Activated naive CD4-positive, alpha-beta T cell treated with anti-CD3 and anti-CD28 coated beads, Interleukin-2, amount 50 U/mL, for 16 hours (primary cell): ENCODE measurements at regions not wholly inside any gene's neighbourhood (a gene's known extent, or its start where the extent isn't known, plus 50 kb on each side); places are given as distances from the start of the nearest gene placed in this dataset.
"Not testable (repeated sequence)": the region's sequence is repeated elsewhere in the genome, so short reads cannot be mapped to it uniquely, and the experiment has no call there.

Source experiments
- DNase-seq: peaks from one replicate; pipeline ENCODE4 v3.0.0-alpha.2; 2020

GRCh38 chr17:79560527-79560926 is 50.3 kb downstream of the RBFOX3 start:
- no peak for DNase-seq

GRCh38 chr17:79559111-79559887 is 51.6 kb downstream of the RBFOX3 start:
- DNase-seq: no peak

- DNase-seq: no peak
Observed at GRCh38 chr17:79558091-79558900, 52.6 kb downstream of the RBFOX3 start.

GRCh38 chr17:79557276-79558090 is 53.4 kb downstream of the RBFOX3 start:
- DNase-seq: no peak

GRCh38 chr17:79556271-79556670 is 54.6 kb downstream of the RBFOX3 start:
- no peak for DNase-seq

GRCh38 chr17:79555543-79555942 is 55.3 kb downstream of the RBFOX3 start:
- DNase-seq: no peak

- DNase-seq: not testable (repeated sequence)
Observed at GRCh38 chr17:79554346-79554745, 56.5 kb downstream of the RBFOX3 start.

GRCh38 chr17:79552824-79553223 is 58.0 kb downstream of the RBFOX3 start:
- DNase-seq: no peak

GRCh38 chr17:79552405-79552804 is 58.4 kb downstream of the RBFOX3 start:
- DNase-seq: no peak

- no peak for DNase-seq
Observed at GRCh38 chr17:79549141-79549915, 61.5 kb downstream of the RBFOX3 start.

GRCh38 chr17:79548116-79548515 is 62.7 kb downstream of the RBFOX3 start:
- no peak for DNase-seq

- DNase-seq: no peak
Observed at GRCh38 chr17:79547586-79547985, 63.3 kb downstream of the RBFOX3 start.

GRCh38 chr17:79547171-79547570 is 63.7 kb downstream of the RBFOX3 start:
- DNase-seq: not testable (repeated sequence)

- no peak for DNase-seq
Observed at GRCh38 chr17:79546386-79546785, 64.5 kb downstream of the RBFOX3 start.

- DNase-seq: no peak
Observed at GRCh38 chr17:79545251-79546005, 65.4 kb downstream of the RBFOX3 start.

GRCh38 chr17:79544142-79544914 is 66.5 kb downstream of the RBFOX3 start:
- no peak for DNase-seq

- no peak for DNase-seq
Observed at GRCh38 chr17:79543531-79543930, 67.3 kb downstream of the RBFOX3 start.

GRCh38 chr17:79542718-79543117 is 68.1 kb downstream of the RBFOX3 start:
- DNase-seq: no peak

GRCh38 chr17:79541056-79541850 is 69.6 kb downstream of the RBFOX3 start:
- no peak for DNase-seq
